ENCODE measurements at regions not wholly inside any gene's neighbourhood (a gene's known extent, or its start where the extent isn't known, plus 50 kb on each side); places are given as distances from the start of the nearest gene placed in this dataset.

- DNase-seq (ENCODE audit: low read depth), result no peak
- no peak for TF ChIP-seq CTCF (IDR thresholded peaks at IDR 0.05; ENCODE audit: insufficient read depth, low read depth, low read length, missing control alignments)
- H3K4me3 ChIP-seq (ENCODE audit: low read depth, low read length), result no peak overlapping the region
These were observed 69.1 kb upstream of the CTDP1 start for GRCh38 chr18:79610461-79611039.

- H3K4me3 ChIP-seq (ENCODE audit: low read depth, low read length), result no peak overlapping the region
- DNase-seq (ENCODE audit: low read depth), result no peak
- TF ChIP-seq CTCF (IDR thresholded peaks at IDR 0.05; ENCODE audit: insufficient read depth, low read depth, low read length, missing control alignments), result no peak
These were observed 68.4 kb upstream of the CTDP1 start for GRCh38 chr18:79611040-79611681.

- H3K4me3 ChIP-seq (ENCODE audit: low read depth, low read length), result no peak overlapping the region
- TF ChIP-seq CTCF (IDR thresholded peaks at IDR 0.05; ENCODE audit: insufficient read depth, low read depth, low read length, missing control alignments), result no peak
- no peak for DNase-seq (ENCODE audit: low read depth)
These were observed 67.1 kb upstream of the CTDP1 start for GRCh38 chr18:79612291-79613108.

GRCh38 chr18:79613186-79613931 is 66.2 kb upstream of the CTDP1 start:
- no peak for DNase-seq (ENCODE audit: low read depth)
- no peak overlapping the region for H3K4me3 ChIP-seq (ENCODE audit: low read depth, low read length)
- TF ChIP-seq CTCF (IDR thresholded peaks at IDR 0.05; ENCODE audit: insufficient read depth, low read depth, low read length, missing control alignments), result no peak

GRCh38 chr18:79614211-79614955 is 65.2 kb upstream of the CTDP1 start:
- DNase-seq (ENCODE audit: low read depth), result no peak
- H3K4me3 ChIP-seq (ENCODE audit: low read depth, low read length), result no peak overlapping the region
- TF ChIP-seq CTCF (IDR thresholded peaks at IDR 0.05; ENCODE audit: insufficient read depth, low read depth, low read length, missing control alignments), result no peak

GRCh38 chr18:79615091-79615490 is 64.5 kb upstream of the CTDP1 start:
- DNase-seq (ENCODE audit: low read depth), result no peak
- TF ChIP-seq CTCF (IDR thresholded peaks at IDR 0.05; ENCODE audit: insufficient read depth, low read depth, low read length, missing control alignments), result no peak
- H3K4me3 ChIP-seq (ENCODE audit: low read depth, low read length), result no peak overlapping the region
